Lower lobe of right lung (tissue), 2 donors: ENCODE measurements at regions not wholly inside any gene's neighbourhood (a gene's known extent, or its start where the extent isn't known, plus 50 kb on each side); places are given as distances from the start of the nearest gene placed in this dataset.
A peak's percentile ranks its signal among the peaks of the same experiment; 100 is the strongest.

Experiments used
- ATAC-seq, 2 donors: fragments of 200-7000 bp; cut with Tn5 transposase; one replicate each; pipeline ENCODE4 v1.9.1; 2020 to 2022; ENCODE audit warnings: mild to moderate bottlenecking in 2 of 2, moderate library complexity in 2 of 2
- DNase-seq: peaks from one replicate; pipeline ENCODE4 v3.0.0-alpha.2; 2020
- H3K27ac ChIP-seq: fragments of 200-600 bp; one replicate; pipeline ENCODE4 v1.8.0; 2022
- H3K27me3 ChIP-seq: fragments of 200-600 bp; one replicate; pipeline ENCODE4 v1.8.0; 2022; ENCODE audit warnings: low read depth
- H3K36me3 ChIP-seq: fragments of 200-600 bp; one replicate; pipeline ENCODE4 v1.8.0; 2022; ENCODE audit warnings: mild to moderate bottlenecking
- H3K4me1 ChIP-seq: fragments of 200-600 bp; one replicate; pipeline ENCODE4 v1.8.0; 2022
- H3K4me3 ChIP-seq: fragments of 200-600 bp; one replicate; pipeline ENCODE4 v1.8.0; 2022; ENCODE audit warnings: mild to moderate bottlenecking
- H3K9me3 ChIP-seq: fragments of 200-600 bp; one replicate; pipeline ENCODE4 v1.8.0; 2022
- intact Hi-C: fragments of 100-400 bp; cut with DNase I; formaldehyde crosslinking; loops from one replicate; pipeline ENCODE4 v1.11.0; 2022
- TF ChIP-seq, protein P1 (sequence below): fragments of 200-600 bp; IDR thresholded peaks from one replicate; pipeline ENCODE4 v1.8.0; 2022; ENCODE audit warnings: antibody characterized with exemption, mild to moderate bottlenecking
- donor health status: DM: no; HTN: yes; CAD: no; lungs with severe emphysema.

DNA sequence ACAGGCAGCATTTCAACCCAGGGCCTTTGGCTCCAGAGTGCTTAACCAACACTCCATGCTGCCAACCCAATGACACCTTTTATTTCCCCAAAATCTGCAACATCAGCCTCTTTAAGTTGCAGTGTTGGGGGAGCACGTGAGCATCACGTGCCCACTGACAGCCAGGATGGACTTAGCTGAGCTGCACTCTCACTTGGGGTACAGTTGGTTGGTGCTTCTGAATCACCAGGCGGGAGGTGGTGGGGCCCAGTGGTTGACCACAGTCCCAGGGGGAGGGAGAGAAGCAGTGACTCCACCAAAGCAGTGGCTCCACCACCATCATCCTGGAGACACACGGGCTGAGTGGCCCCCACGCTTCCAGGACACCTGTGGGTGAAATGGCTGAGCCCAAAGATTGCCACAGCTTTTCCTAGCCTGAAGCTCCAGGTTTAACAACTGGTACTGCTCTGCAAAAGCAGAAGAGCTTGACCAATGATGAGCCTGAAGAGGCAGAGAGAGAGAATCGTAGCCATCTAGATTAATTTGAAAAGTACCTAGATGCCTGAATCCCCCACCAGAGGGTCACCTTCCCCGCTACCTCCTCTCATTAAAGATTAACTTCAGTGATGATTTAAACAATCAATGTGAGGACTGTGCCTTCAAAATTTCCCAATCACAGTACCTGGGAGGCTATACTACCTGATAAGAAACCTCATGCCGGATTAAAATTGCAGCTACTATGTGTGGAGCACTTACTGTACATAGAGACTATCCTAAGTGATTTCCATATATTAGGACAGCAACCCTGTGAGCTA lies 193.8 kb downstream of the FOXO1 start:
- Histone ChIP-seq H3K27ac (no peak overlapping the region), H3K36me3 (no peaks in the 10 kb centered on the region), H3K9me3 (no peaks in the 10 kb centered on the region), H3K27me3 (no peaks in the 10 kb centered on the region), H3K4me1 (peaks cover 13% of the 10 kb centered on the region), H3K4me3 (no peak overlapping the region)
- ATAC-seq: no peak
- TF ChIP-seq, protein P1, sequence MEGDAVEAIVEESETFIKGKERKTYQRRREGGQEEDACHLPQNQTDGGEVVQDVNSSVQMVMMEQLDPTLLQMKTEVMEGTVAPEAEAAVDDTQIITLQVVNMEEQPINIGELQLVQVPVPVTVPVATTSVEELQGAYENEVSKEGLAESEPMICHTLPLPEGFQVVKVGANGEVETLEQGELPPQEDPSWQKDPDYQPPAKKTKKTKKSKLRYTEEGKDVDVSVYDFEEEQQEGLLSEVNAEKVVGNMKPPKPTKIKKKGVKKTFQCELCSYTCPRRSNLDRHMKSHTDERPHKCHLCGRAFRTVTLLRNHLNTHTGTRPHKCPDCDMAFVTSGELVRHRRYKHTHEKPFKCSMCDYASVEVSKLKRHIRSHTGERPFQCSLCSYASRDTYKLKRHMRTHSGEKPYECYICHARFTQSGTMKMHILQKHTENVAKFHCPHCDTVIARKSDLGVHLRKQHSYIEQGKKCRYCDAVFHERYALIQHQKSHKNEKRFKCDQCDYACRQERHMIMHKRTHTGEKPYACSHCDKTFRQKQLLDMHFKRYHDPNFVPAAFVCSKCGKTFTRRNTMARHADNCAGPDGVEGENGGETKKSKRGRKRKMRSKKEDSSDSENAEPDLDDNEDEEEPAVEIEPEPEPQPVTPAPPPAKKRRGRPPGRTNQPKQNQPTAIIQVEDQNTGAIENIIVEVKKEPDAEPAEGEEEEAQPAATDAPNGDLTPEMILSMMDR: no peak
- intact Hi-C loops: no loop called here
- DNase-seq: no peak

DNA sequence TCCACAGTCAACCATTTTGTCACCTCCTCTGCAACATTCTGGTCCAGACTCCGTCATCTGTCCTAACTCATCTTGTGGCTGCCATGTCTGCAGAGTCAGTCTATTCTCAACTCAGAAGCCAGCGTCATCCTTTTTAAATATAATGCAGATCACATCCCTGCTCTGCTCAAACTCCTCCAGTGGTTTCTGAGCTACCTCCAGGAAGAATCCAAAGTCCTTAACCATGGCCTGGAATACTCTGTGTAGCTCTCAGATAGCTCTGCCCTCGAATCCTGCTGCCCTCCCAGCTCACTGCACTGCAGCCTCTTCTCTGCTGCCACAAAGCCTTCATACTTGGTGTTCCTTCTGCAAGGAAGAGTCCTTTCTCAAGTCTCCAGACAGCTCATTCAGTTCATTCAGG lies 190.8 kb downstream of the FOXO1 start:
- Histone ChIP-seq H3K4me3 (no peak overlapping the region), H3K9me3 (no peaks in the 10 kb centered on the region), H3K27ac (no peak overlapping the region), H3K36me3 (no peaks in the 10 kb centered on the region), H3K27me3 (no peaks in the 10 kb centered on the region), H3K4me1 (peaks cover 24% of the 10 kb centered on the region)
- ATAC-seq (no peak), DNase-seq (no peak)
- TF ChIP-seq, protein P1: no peak
- intact Hi-C loops: no loop called here

DNA sequence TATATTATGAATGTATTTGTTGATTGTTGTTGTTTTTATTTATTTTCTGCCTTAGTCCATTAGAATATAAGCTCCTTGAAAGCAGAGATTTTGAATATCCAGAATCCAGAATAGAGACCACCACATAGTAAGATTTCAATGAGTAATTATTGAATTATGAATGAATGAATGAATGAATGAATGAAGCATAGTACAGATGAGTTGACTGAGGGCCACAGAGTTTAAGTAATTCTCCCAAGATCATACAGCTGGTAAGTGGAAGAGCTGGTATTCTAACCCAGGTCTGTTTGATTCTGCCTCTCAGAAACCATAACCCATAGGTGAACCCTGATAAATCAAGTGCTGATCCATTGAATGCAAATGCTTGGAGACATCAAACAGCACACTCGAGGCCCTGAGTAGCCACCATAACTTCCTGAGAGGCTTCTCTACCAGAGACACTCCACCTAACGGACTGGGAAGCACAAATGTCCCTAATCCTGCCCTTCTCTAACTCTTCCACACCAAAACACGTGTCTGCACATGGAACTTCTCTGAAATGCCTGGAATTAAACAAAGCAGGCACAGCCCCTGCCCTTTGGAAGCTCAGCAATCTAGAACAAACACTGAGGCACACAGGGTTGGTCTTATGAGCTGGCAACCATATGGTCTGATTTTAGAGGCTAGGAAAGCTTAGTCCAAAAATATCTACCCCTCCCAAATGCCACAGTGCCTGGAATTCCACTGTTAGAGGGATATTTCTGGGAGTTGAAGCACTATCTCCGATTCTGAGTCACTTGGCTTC lies 190.1 kb downstream of the FOXO1 start:
- TF ChIP-seq, protein P1: no peak
- Histone ChIP-seq H3K4me1 (peaks cover 27% of the 10 kb centered on the region), H3K27me3 (no peaks in the 10 kb centered on the region), H3K9me3 (no peaks in the 10 kb centered on the region), H3K4me3 (no peak overlapping the region), H3K36me3 (no peaks in the 10 kb centered on the region), H3K27ac (no peak overlapping the region)
- ATAC-seq (no peak), DNase-seq (no peak)
- intact Hi-C loops: no loop called here

DNA sequence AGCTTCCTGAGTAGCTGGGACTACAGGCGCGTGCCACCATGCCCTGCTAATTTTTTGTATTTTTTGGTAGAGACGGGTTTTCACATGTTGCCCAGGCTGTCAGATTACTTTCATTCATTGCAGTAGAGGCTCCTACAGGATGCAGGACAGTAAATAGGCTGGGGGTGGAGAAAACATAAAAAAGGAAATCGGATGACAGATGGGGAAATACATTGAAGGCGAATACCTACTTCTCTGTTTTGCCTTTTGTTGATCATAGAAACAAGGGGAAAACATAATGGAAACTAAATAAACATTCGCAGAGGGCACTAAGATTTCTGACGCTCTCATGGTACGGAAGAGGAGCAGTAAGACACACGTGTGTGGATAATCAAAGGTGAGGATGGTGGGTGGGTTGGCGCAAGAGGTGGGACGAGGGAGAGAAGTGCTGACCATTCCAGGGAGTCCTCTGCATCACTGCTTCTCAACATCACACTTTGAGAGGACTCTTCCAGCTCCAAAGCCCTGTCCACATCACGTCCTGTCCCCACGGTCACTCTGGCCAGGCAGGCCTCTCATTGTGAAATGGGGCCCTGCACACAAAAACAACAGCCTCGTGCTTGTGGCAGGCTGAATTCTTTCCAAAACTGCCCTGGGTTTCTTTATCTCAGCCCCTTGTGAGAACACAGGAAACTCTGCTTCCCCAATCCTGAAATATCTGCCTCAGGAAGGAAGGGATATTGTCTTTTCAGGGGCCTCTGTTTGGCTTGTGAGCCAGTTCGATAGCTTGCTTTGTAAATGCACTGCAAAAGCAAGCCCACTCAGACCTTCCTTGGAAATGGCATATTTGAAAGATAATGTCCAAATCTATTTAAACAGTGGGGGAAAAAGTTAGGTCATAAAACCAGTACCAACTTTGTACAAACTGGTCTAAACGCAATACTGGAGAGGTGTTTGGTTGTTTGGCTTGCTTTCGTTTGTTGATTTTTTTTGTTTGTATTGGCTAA lies 188.5 kb downstream of the FOXO1 start:
- DNase-seq: peak; percentile 57

More for the DNA sequence above, 188.5 kb downstream of the FOXO1 start:
- Histone ChIP-seq H3K27ac (peak overlapping the region; percentile 71), H3K4me1 (peaks cover 27% of the 10 kb centered on the region), H3K4me3 (no peak overlapping the region), H3K27me3 (no peaks in the 10 kb centered on the region), H3K36me3 (no peaks in the 10 kb centered on the region), H3K9me3 (no peaks in the 10 kb centered on the region)
- ATAC-seq: peak; percentile 54 to 56
- intact Hi-C loops: no loop called here
- TF ChIP-seq, protein P1: no peak
